Activated CD4-positive, alpha-beta T cell treated with anti-CD3 and anti-CD28 coated beads, Interleukin-2, amount 50 U/mL, for 16 hours (primary cell): ENCODE measurements at regions not wholly inside any gene's neighbourhood (a gene's known extent, or its start where the extent isn't known, plus 50 kb on each side); places are given as distances from the start of the nearest gene placed in this dataset.

Source experiments
- DNase-seq: peaks from one replicate; pipeline ENCODE4 v3.0.0-alpha.2; 2020

GRCh38 chr17:73724990-73725389, 80.7 kb upstream of the SDK2 start:
- no peak for DNase-seq

GRCh38 chr17:73725794-73726515, 81.7 kb upstream of the SDK2 start:
- DNase-seq = no peak

GRCh38 chr17:73727941-73728340, 83.7 kb upstream of the SDK2 start:
- no peak for DNase-seq

GRCh38 chr17:73729101-73729500, 84.9 kb upstream of the SDK2 start:
- DNase-seq = no peak

- DNase-seq = no peak
Measured at GRCh38 chr17:73731733-73732132, 87.5 kb upstream of the SDK2 start.

GRCh38 chr17:73733517-73733916, 89.3 kb upstream of the SDK2 start:
- DNase-seq = no peak

- no peak for DNase-seq
Measured at GRCh38 chr17:73735245-73735644, 91.0 kb upstream of the SDK2 start.

- DNase-seq = no peak
Measured at GRCh38 chr17:73738751-73739575, 94.7 kb upstream of the SDK2 start.

- DNase-seq = no peak
Measured at GRCh38 chr17:73740370-73740769, 96.1 kb upstream of the SDK2 start.

GRCh38 chr17:73742948-73743381, 98.7 kb upstream of the SDK2 start:
- DNase-seq = no peak

GRCh38 chr17:73743518-73744201, 99.4 kb upstream of the SDK2 start:
- no peak for DNase-seq

GRCh38 chr17:73744411-73744810, 100.2 kb upstream of the SDK2 start:
- DNase-seq = no peak

GRCh38 chr17:73746314-73747073, 102.2 kb upstream of the SDK2 start:
- no peak for DNase-seq

- no peak for DNase-seq
Measured at GRCh38 chr17:73747221-73748002, 103.2 kb upstream of the SDK2 start.

GRCh38 chr17:73748508-73748907, 104.3 kb upstream of the SDK2 start:
- DNase-seq = no peak

GRCh38 chr17:73749337-73749823, 105.1 kb upstream of the SDK2 start:
- no peak for DNase-seq

GRCh38 chr17:73749928-73750605, 105.8 kb upstream of the SDK2 start:
- DNase-seq = no peak

- DNase-seq = no peak
Measured at GRCh38 chr17:73750975-73751374, 106.7 kb upstream of the SDK2 start.

GRCh38 chr17:73753751-73754496, 109.7 kb upstream of the SDK2 start:
- no peak for DNase-seq

GRCh38 chr17:73754886-73755400, 110.7 kb upstream of the SDK2 start:
- no peak for DNase-seq
